ENCODE measurements at regions not wholly inside any gene's neighbourhood (a gene's known extent, or its start where the extent isn't known, plus 50 kb on each side); places are given as distances from the start of the nearest gene placed in this dataset.
"Not testable (repeated sequence)": the region's sequence is repeated elsewhere in the genome, so short reads cannot be mapped to it uniquely, and the experiment has no call there.

- DNase-seq, result no peak
These were observed 88.7 kb upstream of the TNIK start for GRCh38 chr3:171548917-171549316.

- DNase-seq, result no peak
These were observed 83.6 kb upstream of the TNIK start for GRCh38 chr3:171543759-171544300.

GRCh38 chr3:171542976-171543375 is 82.8 kb upstream of the TNIK start:
- DNase-seq, result no peak

GRCh38 chr3:171541647-171542046 is 81.4 kb upstream of the TNIK start:
- no peak for DNase-seq

- DNase-seq, result no peak
These were observed 81.0 kb upstream of the TNIK start for GRCh38 chr3:171541181-171541580.

GRCh38 chr3:171535799-171536198 is 75.6 kb upstream of the TNIK start:
- DNase-seq, result no peak

- DNase-seq, result no peak
These were observed 74.9 kb upstream of the TNIK start for GRCh38 chr3:171535133-171535532.

GRCh38 chr3:171533702-171534101 is 73.5 kb upstream of the TNIK start:
- no peak for DNase-seq

- DNase-seq, result no peak
These were observed 72.1 kb upstream of the TNIK start for GRCh38 chr3:171532294-171532693.

GRCh38 chr3:171531716-171532115 is 71.5 kb upstream of the TNIK start:
- DNase-seq, result no peak

GRCh38 chr3:171528102-171528501 is 67.9 kb upstream of the TNIK start:
- DNase-seq, result no peak

- DNase-seq, result no peak
These were observed 66.7 kb upstream of the TNIK start for GRCh38 chr3:171526869-171527268.

GRCh38 chr3:171526146-171526545 is 65.9 kb upstream of the TNIK start:
- DNase-seq, result no peak

- DNase-seq, result no peak
These were observed 65.2 kb upstream of the TNIK start for GRCh38 chr3:171525437-171525836.

GRCh38 chr3:171524921-171525310 is 64.7 kb upstream of the TNIK start:
- DNase-seq, result no peak

- no peak for DNase-seq
These were observed 62.4 kb upstream of the TNIK start for GRCh38 chr3:171522651-171523050.

- not testable (repeated sequence) for DNase-seq
These were observed 59.2 kb upstream of the TNIK start for GRCh38 chr3:171519423-171519822.

GRCh38 chr3:171516765-171517164 is 56.6 kb upstream of the TNIK start:
- peak; percentile 61 for DNase-seq

GRCh38 chr3:171514466-171514865 is 54.3 kb upstream of the TNIK start:
- DNase-seq, result peak; percentile 17

GRCh38 chr3:171511450-171511849 is 51.2 kb upstream of the TNIK start:
- no peak for DNase-seq
